ENCODE measurements at regions not wholly inside any gene's neighbourhood (a gene's known extent, or its start where the extent isn't known, plus 50 kb on each side); places are given as distances from the start of the nearest gene placed in this dataset.

DNA sequence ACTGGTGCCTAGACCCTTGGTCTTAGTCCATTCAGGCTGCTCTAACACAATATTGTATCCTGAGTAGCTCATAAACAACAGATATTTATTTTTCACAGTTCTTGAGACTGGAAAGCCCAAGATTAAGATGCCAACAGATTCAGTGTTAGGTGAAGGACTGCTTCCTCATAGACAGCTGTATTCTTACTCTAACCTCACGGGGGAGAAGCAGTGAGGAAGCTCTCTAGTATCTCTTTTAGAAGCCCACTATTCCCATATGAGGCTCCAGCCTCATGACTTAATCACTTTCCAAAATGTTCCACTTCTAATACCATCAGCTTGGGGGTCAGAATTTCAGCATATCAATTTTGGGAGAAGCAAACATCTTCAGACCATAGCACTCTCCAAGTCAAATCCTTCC lies 833.4 kb downstream of the LRRTM4 start:
- no peak overlapping the region for H3K4me3 ChIP-seq (replicated peaks in 1 of 2; ENCODE audit: low read depth in 1 of 2, low read length in 2 of 2)
- H4K20me1 ChIP-seq (ENCODE audit: insufficient read depth): no peaks in the 10 kb centered on the region
- no peaks in the 10 kb centered on the region for H3K9me2 ChIP-seq (ENCODE audit: insufficient read depth)
- no peaks in the 10 kb centered on the region for H3K4me1 ChIP-seq (ENCODE audit: control insufficient read depth in 1 of 2, insufficient read depth in 2 of 2, low read length in 2 of 2)
- H3K36me3 ChIP-seq (ENCODE audit: control insufficient read depth in 1 of 2, insufficient read depth in 2 of 2, low read length in 2 of 2): no peaks in the 10 kb centered on the region
- no peak overlapping the region for H2AFZ ChIP-seq (ENCODE audit: low read depth, low read length, poor library complexity, severe bottlenecking)
- H3K27me3 ChIP-seq (ENCODE audit: insufficient read depth, low read length): no peaks in the 10 kb centered on the region
- BruUV-seq (replicated peaks): no TSS peak
- H3K9ac ChIP-seq (ENCODE audit: low read length): no peak overlapping the region
- H3K9me3 ChIP-seq (ENCODE audit: control insufficient read depth in 1 of 2, insufficient read depth in 1 of 2, low read depth in 1 of 2, low read length in 2 of 2): peaks cover 10 to 13% of the 10 kb centered on the region in 2 experiments; a peak in 2 of 4 replicates
- ChIA-PET RAD21 (ENCODE audit: low non-redundant PET in 1 of 2, low total read pairs in 2 of 2, uncharacterized antibody in 2 of 2, unreplicated experiment in 2 of 2) (no interaction called here), POLR2A (no interaction called here), CTCF (no interaction called here)
- no peak overlapping the region for H3K4me2 ChIP-seq (ENCODE audit: low read length)
- TF ChIP-seq, protein P1, sequence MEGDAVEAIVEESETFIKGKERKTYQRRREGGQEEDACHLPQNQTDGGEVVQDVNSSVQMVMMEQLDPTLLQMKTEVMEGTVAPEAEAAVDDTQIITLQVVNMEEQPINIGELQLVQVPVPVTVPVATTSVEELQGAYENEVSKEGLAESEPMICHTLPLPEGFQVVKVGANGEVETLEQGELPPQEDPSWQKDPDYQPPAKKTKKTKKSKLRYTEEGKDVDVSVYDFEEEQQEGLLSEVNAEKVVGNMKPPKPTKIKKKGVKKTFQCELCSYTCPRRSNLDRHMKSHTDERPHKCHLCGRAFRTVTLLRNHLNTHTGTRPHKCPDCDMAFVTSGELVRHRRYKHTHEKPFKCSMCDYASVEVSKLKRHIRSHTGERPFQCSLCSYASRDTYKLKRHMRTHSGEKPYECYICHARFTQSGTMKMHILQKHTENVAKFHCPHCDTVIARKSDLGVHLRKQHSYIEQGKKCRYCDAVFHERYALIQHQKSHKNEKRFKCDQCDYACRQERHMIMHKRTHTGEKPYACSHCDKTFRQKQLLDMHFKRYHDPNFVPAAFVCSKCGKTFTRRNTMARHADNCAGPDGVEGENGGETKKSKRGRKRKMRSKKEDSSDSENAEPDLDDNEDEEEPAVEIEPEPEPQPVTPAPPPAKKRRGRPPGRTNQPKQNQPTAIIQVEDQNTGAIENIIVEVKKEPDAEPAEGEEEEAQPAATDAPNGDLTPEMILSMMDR (IDR thresholded peaks at IDR 0.05 in 2 of 3, conservative IDR thresholded peaks at IDR 0.05 in 1 of 3; ENCODE audit: borderline replicate concordance in 1 of 3, insufficient read depth in 1 of 3, low read depth in 2 of 3, low read length in 2 of 3): no peak
- TF ChIP-seq FOSL1 (IDR thresholded peaks at IDR 0.05; ENCODE audit: low read depth) (no peak), TCF7L2 (IDR thresholded peaks at IDR 0.05; ENCODE audit: borderline replicate concordance, extremely low read depth, insufficient read depth, insufficient read length) (no peak), POLR2AphosphoS5 (IDR thresholded peaks at IDR 0.05; ENCODE audit: low read depth, low read length) (no peak), SRF (IDR thresholded peaks at IDR 0.05; ENCODE audit: low read depth) (no peak)
- TF ChIP-seq, protein P2, sequence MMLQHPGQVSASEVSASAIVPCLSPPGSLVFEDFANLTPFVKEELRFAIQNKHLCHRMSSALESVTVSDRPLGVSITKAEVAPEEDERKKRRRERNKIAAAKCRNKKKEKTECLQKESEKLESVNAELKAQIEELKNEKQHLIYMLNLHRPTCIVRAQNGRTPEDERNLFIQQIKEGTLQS (IDR thresholded peaks at IDR 0.05): no peak
- no peak overlapping the region for H3K27ac ChIP-seq (ENCODE audit: low read depth, low read length)
- DNase-seq (ENCODE audit: low read depth, low spot score) (no peak), ATAC-seq (no peak)
- no peaks in the 10 kb centered on the region for H3K79me2 ChIP-seq (ENCODE audit: insufficient read depth, low read length)
- intact Hi-C loops (cut with micrococcal nuclease): no loop called here

DNA sequence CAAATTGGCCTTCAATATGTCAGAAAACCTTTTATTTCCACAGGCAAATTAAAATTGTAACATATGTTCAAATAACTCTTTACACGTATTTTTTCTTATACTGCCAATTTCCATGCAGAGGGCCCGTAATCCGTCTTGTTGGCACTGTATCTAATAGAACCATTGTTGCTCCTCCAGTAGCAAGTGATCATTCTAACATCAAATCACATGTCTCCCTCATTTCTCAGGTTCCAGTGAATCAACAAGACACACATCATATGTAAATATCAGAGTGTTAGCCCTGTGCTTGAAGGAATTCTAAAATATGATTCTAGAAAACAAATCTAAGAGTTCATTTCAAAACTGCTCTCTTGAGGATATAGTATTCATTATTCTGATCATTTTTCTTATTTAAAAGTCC lies 834.3 kb downstream of the LRRTM4 start:
- ATAC-seq: no peak
- H3K9me2 ChIP-seq (ENCODE audit: insufficient read depth): no peaks in the 10 kb centered on the region
- POLR2A ChIA-PET: no interaction called here
- H3K36me3 ChIP-seq (ENCODE audit: control insufficient read depth in 1 of 2, insufficient read depth in 2 of 2, low read length in 2 of 2): no peaks in the 10 kb centered on the region
- CTCF ChIA-PET: no interaction called here
- no peaks in the 10 kb centered on the region for H3K4me1 ChIP-seq (ENCODE audit: control insufficient read depth in 1 of 2, insufficient read depth in 2 of 2, low read length in 2 of 2)
- no peak overlapping the region for H2AFZ ChIP-seq (ENCODE audit: low read depth, low read length, poor library complexity, severe bottlenecking)
- H3K4me3 ChIP-seq (replicated peaks in 1 of 2; ENCODE audit: low read depth in 1 of 2, low read length in 2 of 2): no peak overlapping the region
- BruUV-seq (replicated peaks): no TSS peak
- no peak overlapping the region for H3K4me2 ChIP-seq (ENCODE audit: low read length)
- TF ChIP-seq POLR2AphosphoS5 (IDR thresholded peaks at IDR 0.05; ENCODE audit: low read depth, low read length): no peak
- no peak for TF ChIP-seq ELF1 (IDR thresholded peaks at IDR 0.05; ENCODE audit: borderline replicate concordance, low read depth)
- TF ChIP-seq, protein P2 (IDR thresholded peaks at IDR 0.05): no peak
- TF ChIP-seq SRF (IDR thresholded peaks at IDR 0.05; ENCODE audit: low read depth): no peak
- no peak for TF ChIP-seq RAD21 (IDR thresholded peaks at IDR 0.05; ENCODE audit: low read depth)
- no peak for TF ChIP-seq JUND (IDR thresholded peaks at IDR 0.05)
- no peak for TF ChIP-seq EZH2 (IDR thresholded peaks at IDR 0.05)
- TF ChIP-seq, protein P3, sequence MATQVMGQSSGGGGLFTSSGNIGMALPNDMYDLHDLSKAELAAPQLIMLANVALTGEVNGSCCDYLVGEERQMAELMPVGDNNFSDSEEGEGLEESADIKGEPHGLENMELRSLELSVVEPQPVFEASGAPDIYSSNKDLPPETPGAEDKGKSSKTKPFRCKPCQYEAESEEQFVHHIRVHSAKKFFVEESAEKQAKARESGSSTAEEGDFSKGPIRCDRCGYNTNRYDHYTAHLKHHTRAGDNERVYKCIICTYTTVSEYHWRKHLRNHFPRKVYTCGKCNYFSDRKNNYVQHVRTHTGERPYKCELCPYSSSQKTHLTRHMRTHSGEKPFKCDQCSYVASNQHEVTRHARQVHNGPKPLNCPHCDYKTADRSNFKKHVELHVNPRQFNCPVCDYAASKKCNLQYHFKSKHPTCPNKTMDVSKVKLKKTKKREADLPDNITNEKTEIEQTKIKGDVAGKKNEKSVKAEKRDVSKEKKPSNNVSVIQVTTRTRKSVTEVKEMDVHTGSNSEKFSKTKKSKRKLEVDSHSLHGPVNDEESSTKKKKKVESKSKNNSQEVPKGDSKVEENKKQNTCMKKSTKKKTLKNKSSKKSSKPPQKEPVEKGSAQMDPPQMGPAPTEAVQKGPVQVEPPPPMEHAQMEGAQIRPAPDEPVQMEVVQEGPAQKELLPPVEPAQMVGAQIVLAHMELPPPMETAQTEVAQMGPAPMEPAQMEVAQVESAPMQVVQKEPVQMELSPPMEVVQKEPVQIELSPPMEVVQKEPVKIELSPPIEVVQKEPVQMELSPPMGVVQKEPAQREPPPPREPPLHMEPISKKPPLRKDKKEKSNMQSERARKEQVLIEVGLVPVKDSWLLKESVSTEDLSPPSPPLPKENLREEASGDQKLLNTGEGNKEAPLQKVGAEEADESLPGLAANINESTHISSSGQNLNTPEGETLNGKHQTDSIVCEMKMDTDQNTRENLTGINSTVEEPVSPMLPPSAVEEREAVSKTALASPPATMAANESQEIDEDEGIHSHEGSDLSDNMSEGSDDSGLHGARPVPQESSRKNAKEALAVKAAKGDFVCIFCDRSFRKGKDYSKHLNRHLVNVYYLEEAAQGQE (IDR thresholded peaks at IDR 0.05; ENCODE audit: low read depth): no peak
- no peak for TF ChIP-seq POLR2A (IDR thresholded peaks at IDR 0.05; ENCODE audit: borderline replicate concordance, extremely low read depth, insufficient read depth, insufficient read length)
- H4K20me1 ChIP-seq (ENCODE audit: insufficient read depth): no peaks in the 10 kb centered on the region
- DNase-seq (ENCODE audit: low read depth, low spot score): no peak
- H3K79me2 ChIP-seq (ENCODE audit: insufficient read depth, low read length): no peaks in the 10 kb centered on the region
- peaks cover 10 to 11% of the 10 kb centered on the region in 2 experiments; a peak in 2 of 4 replicates for H3K9me3 ChIP-seq (ENCODE audit: control insufficient read depth in 1 of 2, insufficient read depth in 1 of 2, low read depth in 1 of 2, low read length in 2 of 2)
- intact Hi-C loops (cut with micrococcal nuclease): no loop called here
- no peak overlapping the region for H3K27ac ChIP-seq (ENCODE audit: low read depth, low read length)
- no peak overlapping the region for H3K9ac ChIP-seq (ENCODE audit: low read length)
- RAD21 ChIA-PET (ENCODE audit: low non-redundant PET in 1 of 2, low total read pairs in 2 of 2, uncharacterized antibody in 2 of 2, unreplicated experiment in 2 of 2): no interaction called here
- H3K27me3 ChIP-seq (ENCODE audit: insufficient read depth, low read length): no peaks in the 10 kb centered on the region
